Dermis microvascular lymphatic vessel endothelial cell (primary cell): ENCODE measurements at regions not wholly inside any gene's neighbourhood (a gene's known extent, or its start where the extent isn't known, plus 50 kb on each side); places are given as distances from the start of the nearest gene placed in this dataset.
"Not testable (repeated sequence)": the region's sequence is repeated elsewhere in the genome, so short reads cannot be mapped to it uniquely, and the experiment has no call there.

Source experiments
- DNase-seq, 2 donors: peaks; one replicate each; pipeline versions ENCODE4 v3.0.0 to v3.0.0-alpha.2; 2010; ENCODE audit warnings: low read depth in 2 of 2

DNA sequence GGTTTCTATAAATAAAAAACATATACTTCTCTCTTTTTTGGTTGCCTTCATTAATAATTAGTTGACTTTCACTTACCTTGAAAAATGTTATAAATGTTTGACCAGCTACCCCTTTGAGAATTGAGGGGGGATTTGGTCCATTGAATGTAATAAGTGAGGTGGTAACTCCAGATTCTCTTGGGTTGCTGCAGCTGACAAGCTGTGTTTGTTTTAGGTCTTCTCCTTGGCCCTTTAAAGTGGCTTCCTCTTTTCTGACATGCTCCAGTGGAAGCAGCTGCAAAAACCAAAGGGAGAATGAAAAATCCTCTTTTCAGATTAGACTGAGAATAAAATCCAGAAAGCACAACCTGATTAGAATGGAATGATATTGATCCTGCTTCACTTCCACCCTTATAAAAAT is 410.5 kb downstream of the TMEM38B start:
- DNase-seq: no peak

DNA sequence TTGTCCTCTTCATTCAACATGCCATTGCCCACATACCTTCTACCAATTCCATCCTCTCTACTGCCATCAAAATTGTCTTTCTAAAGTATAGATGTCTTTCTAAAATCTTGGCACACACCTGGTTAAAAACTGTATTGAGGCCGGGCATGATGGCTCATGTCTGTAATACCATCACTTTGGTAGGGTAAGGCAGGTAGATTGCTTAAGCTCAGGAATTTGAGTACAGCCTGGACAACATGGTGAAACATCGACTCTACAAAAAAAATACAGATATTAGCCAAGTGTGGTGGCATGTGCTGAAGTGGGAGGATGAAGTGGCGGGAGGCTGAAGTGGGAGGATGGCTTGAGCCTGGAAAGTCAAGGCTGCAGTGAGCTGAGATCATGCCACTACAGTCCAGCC is 412.1 kb downstream of the TMEM38B start:
- DNase-seq: no peak

DNA sequence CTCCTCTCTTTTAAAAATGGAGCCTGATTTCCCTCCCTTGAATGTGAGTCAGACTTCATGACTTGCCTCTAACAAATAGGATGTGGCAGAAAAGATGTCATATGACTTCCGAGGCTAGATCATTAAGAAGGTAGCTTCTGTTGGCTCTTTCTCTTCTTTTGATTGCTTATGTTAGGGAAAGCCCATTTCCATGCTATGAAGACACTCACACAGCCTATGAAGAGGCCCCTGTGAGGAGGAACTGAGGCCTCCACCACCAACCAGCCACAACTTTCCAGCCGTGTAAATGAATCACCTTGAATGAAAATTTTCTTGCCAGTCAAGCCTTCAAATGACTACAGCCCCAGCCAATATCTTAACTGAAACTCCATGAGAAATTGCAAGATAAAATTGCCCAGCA is 413.4 kb downstream of the TMEM38B start:
- no peak for DNase-seq

DNA sequence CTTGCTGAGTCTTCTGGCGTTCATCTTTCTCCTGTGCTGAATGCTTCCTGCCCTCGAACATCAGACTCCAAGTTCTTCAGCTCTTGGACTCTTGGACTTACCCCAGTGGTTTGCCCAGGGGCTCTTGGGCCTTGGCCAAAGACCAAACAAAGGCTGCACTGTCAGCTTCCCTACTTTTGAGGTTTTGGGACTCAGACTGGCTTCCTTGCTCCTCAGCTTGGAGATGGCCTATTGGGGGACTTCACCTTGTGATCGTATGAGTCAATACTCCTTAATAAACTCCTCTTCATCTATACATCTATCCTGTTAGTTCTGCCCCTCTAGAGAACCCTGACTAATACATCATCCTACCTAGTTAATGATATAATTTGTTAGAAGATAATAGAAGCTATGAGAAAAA is 415.4 kb downstream of the TMEM38B start:
- not testable (repeated sequence) for DNase-seq

DNA sequence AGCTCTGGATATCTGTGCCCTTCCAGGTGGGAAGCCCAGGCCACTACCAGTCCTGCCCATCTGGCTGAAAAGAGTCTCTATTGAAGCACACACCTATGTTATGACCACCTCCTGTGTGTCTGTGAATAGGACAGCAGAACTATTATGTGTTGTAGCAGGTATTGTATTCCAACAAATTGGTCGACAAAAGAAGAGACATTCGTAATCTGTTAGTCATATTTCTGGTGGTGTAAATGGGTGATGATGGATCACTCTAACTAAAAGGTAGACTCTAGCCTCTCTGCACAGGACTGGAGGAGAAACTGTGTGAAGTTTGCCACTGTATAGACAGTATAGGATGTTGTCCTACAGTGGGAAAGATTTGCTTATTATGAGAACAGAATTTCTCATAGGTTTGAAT is 416.1 kb downstream of the TMEM38B start:
- DNase-seq: no peak

DNA sequence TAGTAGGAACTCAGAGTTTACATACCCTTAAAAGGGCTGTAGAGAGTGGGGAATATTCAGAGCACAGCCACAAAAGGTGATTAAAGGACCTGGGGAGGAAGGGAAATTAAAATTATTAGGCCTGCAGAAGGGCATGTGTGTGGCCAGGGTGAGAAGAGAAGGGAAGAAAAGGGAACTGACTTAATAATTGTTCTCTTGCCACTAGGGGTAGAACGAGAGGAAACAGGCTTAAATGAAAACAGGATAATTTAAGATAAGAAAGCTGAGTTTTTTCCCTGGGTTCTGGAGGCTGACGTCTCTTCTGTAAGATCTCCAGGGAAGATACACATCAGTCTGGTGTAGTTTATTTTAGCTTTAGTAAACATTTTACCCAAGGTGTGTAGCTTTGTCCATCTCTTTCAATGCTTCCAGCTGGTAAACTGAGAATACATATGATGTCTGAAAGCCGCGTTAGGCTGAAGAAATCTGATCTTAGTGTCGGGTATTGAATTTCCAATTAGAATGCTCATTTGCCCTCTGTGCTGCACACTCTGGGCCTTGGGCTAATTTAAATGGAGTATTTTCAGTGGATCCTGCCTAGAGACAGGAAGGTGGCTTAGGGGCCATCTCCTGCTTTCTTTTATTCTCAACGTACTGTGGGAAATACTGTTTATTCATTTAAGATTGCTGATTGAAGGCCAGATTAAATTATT is 416.8 kb downstream of the TMEM38B start:
- no peak for DNase-seq

DNA sequence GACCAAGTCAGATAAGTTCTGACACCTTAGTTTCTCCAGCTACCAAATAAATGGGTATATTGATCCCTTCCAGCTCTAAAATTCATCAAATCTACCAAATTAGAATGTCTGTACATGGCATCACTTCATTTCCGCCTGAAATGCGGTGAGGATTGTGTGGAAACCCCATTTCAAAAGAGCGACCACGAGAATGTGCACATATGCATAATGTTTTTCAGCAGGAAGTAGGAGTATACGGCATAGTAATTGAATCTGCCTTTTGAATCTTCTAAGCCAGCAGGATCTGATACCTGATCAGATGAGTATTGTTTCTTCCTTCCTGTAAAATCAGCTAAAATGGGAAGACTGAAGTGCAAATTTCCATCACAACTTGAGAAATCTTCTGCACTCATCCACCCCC is 418.6 kb downstream of the TMEM38B start:
- DNase-seq: no peak

DNA sequence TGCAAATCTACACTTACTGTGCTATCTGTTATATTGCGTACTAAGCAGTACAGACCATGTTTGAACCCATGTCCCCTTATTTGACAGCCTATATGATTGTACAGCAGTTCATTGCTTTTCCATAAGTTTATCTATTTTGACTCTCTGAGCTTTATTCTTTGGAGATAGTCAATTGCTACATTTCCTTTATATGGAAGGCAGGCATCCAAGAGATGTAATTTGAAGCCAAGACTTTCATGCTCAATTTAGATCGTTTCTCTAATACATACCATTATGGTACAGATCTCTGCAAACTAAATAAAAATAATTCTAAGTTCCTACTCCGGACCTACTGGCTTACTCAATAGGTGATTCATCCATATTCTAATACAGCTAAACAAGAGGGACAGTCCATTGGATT is 424.8 kb downstream of the TMEM38B start:
- no peak for DNase-seq

DNA sequence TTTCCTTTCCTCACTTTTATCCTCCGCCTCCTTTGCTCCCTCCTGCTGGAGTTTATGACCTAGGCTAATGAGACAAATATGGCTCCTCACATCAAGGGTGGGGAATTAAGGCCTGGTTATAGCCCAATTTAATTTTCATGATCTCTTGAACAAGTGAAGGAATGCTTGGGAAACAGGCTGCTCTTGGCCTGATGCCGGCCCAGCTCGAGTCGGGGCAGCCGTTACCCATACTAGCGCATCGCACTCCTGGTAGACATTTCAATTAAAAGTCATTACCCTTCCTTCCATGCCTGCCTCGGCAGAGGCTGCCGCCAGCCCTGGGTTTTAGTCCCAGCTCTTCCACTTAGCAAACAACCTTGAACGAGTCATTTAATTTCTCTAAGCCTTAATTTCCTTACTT is 425.7 kb downstream of the TMEM38B start:
- DNase-seq: no peak

DNA sequence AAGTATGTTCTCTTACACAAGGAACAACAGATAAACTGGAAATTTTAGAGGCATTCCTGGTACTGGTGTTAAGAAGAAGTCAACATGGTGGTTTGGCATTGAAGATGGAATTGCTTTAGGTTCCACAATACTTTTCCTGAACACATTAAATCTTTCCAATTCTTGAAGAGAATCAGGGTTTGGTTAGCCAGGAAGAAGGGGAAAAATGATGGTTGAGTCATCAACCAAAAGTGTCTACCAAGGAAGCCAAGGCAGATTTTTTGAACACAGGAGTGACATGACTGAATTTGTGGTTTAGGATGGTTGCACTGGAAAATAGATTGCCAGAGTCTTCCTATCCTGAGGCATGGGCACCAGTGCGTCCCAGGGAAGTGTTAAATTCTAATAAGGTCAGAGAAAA is 433.4 kb downstream of the TMEM38B start:
- DNase-seq: no peak

DNA sequence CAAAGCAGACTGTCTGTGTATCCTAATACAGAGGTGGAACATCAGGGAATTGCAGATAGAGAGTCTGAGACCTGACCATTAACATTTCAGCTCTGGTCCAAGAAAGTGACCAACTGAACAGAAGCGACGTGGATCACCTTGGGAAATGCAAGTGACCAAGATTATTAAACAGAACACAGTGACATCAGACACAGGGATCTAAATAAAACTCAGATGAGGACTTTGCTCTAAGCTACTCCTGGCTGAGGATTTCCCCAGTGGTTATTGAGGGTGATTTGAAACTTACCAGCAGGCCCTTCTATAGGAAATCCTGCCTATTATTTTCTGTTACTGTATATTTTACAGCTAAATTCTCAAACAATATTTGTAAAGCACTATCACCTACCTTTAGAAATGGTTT is 436.0 kb downstream of the TMEM38B start:
- no peak for DNase-seq

DNA sequence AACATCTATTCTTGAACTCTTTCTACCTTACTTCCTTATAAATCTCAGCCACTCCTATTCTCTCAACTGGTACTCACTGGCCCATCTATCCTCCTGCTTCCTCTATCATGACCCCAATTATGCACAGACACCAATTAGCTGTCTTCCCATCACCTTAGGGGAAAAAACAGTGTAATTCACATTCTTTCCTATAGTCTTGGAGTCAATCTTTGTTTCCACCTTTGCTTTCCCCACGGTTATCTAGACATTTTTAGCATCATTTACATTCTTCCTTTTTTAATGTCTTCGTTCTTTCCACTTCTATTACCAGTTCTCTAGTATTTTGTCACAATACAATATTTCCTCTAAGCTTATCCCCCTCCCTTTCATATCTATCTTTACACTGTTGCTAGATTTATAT is 449.4 kb downstream of the TMEM38B start:
- no peak for DNase-seq

DNA sequence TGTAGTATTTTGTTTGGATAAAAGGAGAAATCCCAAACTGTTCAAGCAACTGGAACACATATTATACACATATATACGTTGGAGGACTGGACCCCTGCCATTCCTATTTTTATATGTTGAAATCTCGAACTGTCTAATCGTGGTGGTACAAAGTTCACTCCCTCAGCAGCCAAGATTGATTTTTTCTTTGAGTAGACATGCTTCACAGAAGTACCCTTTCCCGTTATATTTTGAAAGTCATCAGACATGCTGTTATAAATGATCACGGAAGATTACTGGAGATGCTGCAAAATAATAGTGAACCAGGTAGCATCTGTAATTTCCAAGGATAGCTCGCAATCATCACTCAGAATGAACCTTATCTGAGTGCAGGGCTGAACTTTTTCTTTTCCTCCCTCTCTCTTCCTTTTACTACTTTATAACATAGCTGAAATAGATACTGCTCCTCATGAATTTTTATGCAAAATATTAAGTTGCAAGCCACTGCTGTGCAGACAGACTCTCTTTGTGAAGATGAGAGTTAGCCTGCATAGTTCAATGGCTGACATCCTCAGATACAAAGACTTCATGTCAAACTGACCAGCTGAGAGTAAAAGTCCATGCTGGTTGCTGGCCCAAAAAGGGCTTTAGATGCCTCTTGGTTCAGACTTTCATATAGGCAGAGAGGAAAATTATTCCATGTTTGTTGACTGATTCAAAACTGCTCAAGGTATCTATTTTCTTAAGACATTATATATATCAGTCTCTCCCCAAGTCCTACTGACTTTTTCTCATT is 451.9 kb downstream of the TMEM38B start:
- DNase-seq: no peak

DNA sequence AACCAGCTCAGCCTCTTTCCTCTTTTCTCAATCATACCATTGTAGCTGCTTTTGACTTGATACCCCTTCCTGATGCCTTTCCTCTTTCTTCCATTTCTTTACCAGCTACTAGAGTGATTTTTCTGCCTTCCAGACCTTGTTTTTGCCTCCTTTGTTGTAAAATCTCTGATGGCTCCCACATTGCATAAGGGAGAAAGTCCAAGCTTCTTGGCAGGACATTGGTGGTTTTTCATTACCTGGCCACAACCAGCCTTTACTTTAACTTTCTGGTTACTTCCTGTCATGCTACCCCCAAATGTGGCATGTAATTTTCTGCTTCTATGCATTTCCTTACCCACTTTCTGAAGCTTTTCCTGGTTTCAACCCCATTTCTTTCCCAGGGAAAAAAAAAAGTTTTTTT is 452.5 kb downstream of the TMEM38B start:
- DNase-seq: no peak

DNA sequence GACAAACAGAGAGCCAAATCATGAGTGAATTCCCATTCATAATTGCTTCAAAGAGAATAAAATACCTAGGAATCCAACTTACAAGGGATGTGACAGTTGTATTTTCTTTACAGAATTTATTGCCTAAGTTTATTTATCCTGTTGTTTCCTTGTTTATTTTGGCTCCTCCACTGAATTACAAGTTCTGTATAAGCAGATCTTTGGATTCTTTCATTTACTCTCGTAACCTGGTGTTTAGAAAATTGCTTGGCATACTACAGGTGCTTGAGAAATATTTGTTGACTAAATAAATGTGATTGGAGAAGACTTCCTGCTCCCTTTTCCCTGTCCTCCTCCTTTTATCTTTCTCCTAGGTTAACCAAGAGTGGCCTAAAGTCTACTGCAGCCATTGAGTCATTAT is 455.6 kb downstream of the TMEM38B start:
- no peak for DNase-seq

DNA sequence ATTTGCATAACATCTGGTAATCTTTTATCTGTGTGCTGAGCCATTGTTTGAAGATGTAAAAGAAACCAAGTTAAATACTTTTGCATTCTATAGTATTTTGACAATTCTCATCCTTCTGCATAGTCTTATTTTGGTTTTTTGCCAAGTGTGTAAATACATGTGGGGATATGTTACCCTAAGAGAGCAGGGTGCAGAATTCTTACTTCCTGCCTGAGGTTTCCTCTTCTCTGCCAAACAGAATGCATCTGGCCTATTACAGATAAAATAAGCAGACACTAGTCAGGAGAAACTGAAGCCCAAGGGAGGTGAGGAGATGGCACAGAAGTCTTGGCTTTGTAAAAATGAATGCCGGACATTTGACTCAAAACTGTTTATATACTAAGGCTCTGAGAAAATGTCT is 462.1 kb downstream of the TMEM38B start:
- DNase-seq: no peak

DNA sequence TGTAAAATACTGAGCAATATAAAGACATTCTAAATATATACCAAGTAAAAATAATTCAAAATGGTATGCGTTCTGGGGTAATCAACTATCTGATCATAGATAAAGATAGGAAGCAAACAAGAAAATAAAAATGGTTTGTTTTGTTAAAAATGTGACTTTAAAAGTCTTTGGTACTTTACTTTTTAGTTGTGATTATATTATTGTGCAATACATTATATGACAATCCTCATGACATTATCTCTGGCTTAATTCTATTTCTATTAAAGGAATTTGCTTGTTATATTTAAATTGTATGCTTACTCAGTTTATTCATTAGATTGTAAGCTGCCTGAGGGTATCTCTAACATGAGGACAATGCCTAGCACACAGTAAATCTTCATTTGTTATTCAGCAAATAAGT is 477.9 kb downstream of the TMEM38B start:
- DNase-seq: no peak

DNA sequence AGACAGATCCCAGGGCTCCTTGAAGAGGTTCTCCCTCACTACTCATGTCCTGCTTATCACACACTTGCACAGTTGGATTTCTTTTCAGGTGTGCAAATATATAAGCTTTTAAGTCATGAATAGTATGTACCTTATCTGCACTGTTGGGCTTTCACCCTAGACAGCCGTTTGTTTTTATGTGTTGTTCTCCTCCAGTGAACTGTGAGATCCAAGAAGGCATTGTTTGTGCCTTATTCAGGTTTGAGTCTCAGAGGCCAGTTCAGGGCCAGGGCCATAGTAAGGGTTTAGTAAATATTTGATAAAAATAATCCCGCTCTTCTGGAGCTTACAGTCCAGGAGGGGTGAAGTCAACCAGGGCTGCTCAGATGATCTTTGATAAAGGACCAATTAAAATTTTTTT is 480.0 kb downstream of the TMEM38B start:
- no peak for DNase-seq

DNA sequence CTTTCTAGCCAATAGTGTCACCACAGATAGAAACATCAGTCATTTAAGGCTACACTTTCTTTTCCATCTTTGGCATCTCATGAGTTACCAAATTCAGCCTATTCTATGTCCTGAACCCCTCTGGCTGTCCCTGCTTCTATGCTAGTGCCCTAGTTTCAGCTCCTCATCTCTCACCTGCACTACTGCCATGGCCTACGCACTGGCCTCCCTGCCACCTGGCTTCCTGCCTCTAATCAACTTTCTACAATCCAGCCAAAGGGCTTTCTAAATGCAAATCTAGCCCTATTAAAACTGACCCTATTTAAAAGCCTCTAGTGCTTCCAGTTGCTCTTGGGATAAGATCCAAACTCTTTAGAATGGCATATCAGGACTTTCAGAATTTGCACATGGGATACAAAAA is 482.9 kb downstream of the TMEM38B start:
- DNase-seq: no peak

DNA sequence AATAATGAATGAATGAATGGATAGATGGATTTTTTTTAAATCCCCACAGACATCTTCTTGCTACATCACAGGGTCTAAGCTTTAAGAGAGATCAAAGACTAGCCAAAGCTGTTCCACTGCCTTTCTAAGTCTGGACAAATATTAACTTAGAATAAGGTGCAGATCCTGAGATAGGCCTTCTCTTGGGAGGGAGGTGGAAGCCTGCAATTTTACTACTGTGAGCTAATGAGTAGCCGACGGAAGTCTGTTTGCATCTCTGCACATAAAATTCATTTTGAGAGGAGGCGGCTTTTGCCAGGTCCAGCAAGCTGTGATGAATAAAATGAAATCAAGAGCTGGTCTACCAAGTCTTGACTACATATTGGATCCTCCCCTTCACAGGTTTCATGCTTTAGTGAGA is 484.9 kb downstream of the TMEM38B start:
- DNase-seq: no peak

DNA sequence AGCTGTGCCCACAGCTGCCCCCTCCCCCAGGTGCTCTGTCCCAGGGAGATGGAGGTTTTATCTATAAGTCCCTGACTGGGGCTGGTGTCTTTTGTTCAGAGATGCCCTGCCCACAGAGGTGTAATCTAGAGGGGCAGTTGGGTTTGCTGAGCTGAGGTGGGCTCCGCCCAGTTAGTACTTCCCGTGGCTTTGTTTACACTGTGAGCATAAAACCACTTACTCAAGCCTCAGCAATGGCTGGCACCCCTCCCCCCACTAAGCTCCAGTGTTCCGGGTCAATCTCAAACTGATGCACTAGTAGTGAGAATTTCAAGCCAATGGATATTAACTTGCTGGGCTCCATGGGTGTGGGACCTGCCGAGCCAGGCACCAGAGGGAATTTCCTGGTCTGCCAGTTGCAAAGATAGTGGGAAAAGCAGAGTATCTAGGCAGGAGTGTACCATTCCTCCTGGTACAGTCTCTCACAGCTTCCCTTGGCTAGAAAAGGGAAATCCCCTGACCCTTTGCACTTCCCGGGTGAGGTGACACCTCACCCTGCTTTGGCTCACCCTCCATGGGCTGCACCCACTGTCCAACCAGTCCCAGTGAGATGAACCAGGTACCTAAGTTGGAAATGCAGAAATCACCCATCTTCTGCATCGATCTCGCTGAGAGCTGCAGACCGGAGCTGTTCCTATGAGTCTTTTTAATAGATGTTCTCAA is 509.6 kb downstream of the TMEM38B start:
- not testable (repeated sequence) for DNase-seq

DNA sequence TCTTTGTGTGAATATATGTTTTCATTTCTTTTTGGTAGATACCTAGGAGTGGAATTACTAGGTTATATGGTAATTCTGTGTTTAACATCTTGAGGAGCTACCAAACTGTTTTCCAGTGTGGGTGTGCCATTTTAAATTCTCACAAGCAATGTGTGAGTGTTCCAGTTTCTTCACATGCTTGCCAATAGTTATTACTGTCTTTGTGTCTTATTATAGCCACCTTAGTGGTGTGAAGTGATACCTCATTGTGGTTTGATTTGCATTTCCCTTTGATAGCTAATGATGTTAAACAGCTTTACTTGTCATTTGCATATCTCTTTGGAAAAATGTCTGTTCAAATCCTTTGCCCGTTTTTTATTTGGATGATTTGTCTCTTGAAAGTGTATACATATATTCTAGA is 513.0 kb downstream of the TMEM38B start:
- DNase-seq: no peak

DNA sequence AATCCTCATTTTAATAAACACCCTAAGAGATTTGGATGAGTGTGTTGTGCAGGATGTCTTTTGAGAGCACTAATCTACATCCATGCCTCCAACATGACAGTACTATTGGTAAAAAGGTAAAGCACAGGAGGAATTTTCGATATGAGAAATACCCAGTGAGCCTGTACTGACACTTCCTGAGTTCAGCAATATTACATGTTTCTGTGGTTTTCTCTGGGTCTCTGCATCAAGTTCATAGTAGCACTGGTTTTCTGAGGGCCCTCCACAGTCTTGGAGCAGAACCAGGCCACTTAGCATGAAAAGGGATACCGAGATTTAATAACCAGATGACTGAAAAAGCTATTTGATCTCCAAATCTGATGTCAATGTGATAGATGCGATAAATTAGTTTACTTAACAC is 524.1 kb downstream of the TMEM38B start:
- no peak for DNase-seq
